OCI-LY7 (cell line): ENCODE measurements at regions not wholly inside any gene's neighbourhood (a gene's known extent, or its start where the extent isn't known, plus 50 kb on each side); places are given as distances from the start of the nearest gene placed in this dataset.

Experiments used
- BruUV-seq: library from RNA; stranded (reverse); fragments of 400-500 nt; replicated peaks from 2 replicates; lab custom pipeline; 2021; lab: Mats Ljungman, UMichigan
- CTCF ChIA-PET: fragments of 300-600 bp; sonication (Branson Sonifier 250); formaldehyde crosslinking; loops from one replicate; lab custom pipeline; 2022; ENCODE audit warnings: antibody characterized with exemption; ENCODE audit not compliant: unreplicated experiment; lab: Charles Lee
- POLR2A ChIA-PET: fragments of 300-600 bp; sonication (Branson Sonifier 250); formaldehyde crosslinking; loops from one replicate; lab custom pipeline; 2022; ENCODE audit warnings: antibody characterized with exemption; lab: Charles Lee
- DNase-seq: peaks from one replicate; pipeline ENCODE4 v3.0.0-alpha.2; 2015; ENCODE audit warnings: low spot score
- H2AFZ ChIP-seq: fragments of 200-600 bp; sonication (generic), shearing (Covaris generic); 2 replicates; pipeline ENCODE4 v1.6.1; 2014; ENCODE audit warnings: mild to moderate bottlenecking, antibody characterized with exemption, low read length, moderate library complexity
- H3K27ac ChIP-seq: fragments of 200-600 bp; sonication (generic); 2 replicates; pipeline ENCODE4 v1.5.1; 2014; ENCODE audit warnings: mixed run types, low read depth, mild to moderate bottlenecking, moderate library complexity, low read length, inconsistent platforms; ENCODE audit not compliant: poor library complexity, severe bottlenecking
- H3K36me3 ChIP-seq: fragments of 200-600 bp; sonication (generic); 2 replicates; pipeline ENCODE4 v1.6.1; 2014; ENCODE audit warnings: mild to moderate bottlenecking, antibody characterized with exemption, low read length, moderate library complexity, mixed read lengths; ENCODE audit not compliant: insufficient read depth
- H3K4me1 ChIP-seq: fragments of 200-600 bp; sonication (generic); 2 replicates; pipeline ENCODE4 v1.5.1; 2014; ENCODE audit warnings: mild to moderate bottlenecking, low read length; ENCODE audit not compliant: insufficient read depth, poor library complexity, severe bottlenecking
- H3K4me2 ChIP-seq: fragments of 200-600 bp; sonication (generic); 2 replicates; pipeline ENCODE4 v1.6.1; 2014; ENCODE audit warnings: mild to moderate bottlenecking, low read length
- H3K4me3 ChIP-seq: fragments of 200-600 bp; sonication (generic); 2 replicates; pipeline ENCODE4 v1.5.1; 2014; ENCODE audit warnings: mild to moderate bottlenecking, low read depth, low read length; ENCODE audit not compliant: poor library complexity, severe bottlenecking
- H3K79me2 ChIP-seq: fragments of 200-600 bp; sonication (generic); 2 replicates; pipeline ENCODE4 v1.6.1; 2016; ENCODE audit warnings: low read depth, mild to moderate bottlenecking, low read length, moderate library complexity, mixed read lengths; ENCODE audit not compliant: insufficient read depth
- H3K9me2 ChIP-seq: fragments of 200-600 bp; sonication (generic); 2 replicates; pipeline ENCODE4 v1.6.1; 2016; ENCODE audit warnings: mild to moderate bottlenecking, low read length, mixed read lengths; ENCODE audit not compliant: insufficient read depth
- H3K9me3 ChIP-seq: fragments of 200-600 bp; sonication (generic); 2 replicates; pipeline ENCODE4 v1.6.1; 2014; ENCODE audit warnings: mild to moderate bottlenecking, mixed run types, low read length, mixed read lengths
- H4K20me1 ChIP-seq: fragments of 200-600 bp; sonication (generic); 2 replicates; pipeline ENCODE4 v1.6.1; 2014; ENCODE audit warnings: mild to moderate bottlenecking, antibody characterized with exemption, low read length, moderate library complexity, mixed read lengths; ENCODE audit not compliant: insufficient read depth
- CTCF ChIP-seq: fragments of 200-600 bp; sonication (generic); conservative IDR thresholded peaks from 2 replicates; pipeline ENCODE4 v1.5.1; 2014; ENCODE audit warnings: mild to moderate bottlenecking, antibody characterized with exemption, low read length, moderate library complexity, mixed read lengths
- EZH2phosphoT487 ChIP-seq: fragments of 200-600 bp; sonication (generic); IDR thresholded peaks from 2 replicates; pipeline ENCODE4 v1.6.1; 2018; ENCODE audit warnings: low read depth, borderline replicate concordance, mild to moderate bottlenecking, mixed run types, antibody characterized with exemption, low read length, moderate library complexity, mixed read lengths
- intact Hi-C: fragments of 100-400 bp; cut with micrococcal nuclease; formaldehyde crosslinking; loops from one replicate; pipeline ENCODE4 v1.10.0; 2022; ENCODE audit not compliant: unreplicated experiment

GRCh38 chr7:157482517-157483087 is 145.8 kb downstream of the DNAJB6 start:
- H3K9me2 ChIP-seq: no peaks in the 10 kb centered on the region
- intact Hi-C loops: no loop called here
- ChIA-PET CTCF (no interaction called here), POLR2A (no interaction called here)
- TF ChIP-seq EZH2phosphoT487 (no peak), CTCF (no peak)
- no peak overlapping the region for H3K4me3 ChIP-seq
- no peak overlapping the region for H3K4me2 ChIP-seq
- H2AFZ ChIP-seq: no peak overlapping the region
- H3K27ac ChIP-seq: no peak overlapping the region
- no peak for DNase-seq
- H3K79me2 ChIP-seq: no peaks in the 10 kb centered on the region
- BruUV-seq: no TSS peak
- H3K9me3 ChIP-seq: peaks cover 4% of the 10 kb centered on the region
- no peaks in the 10 kb centered on the region for H3K4me1 ChIP-seq
- no peaks in the 10 kb centered on the region; the same call in 1 of the 2 replicates for H4K20me1 ChIP-seq
- H3K36me3 ChIP-seq: no peaks in the 10 kb centered on the region

- Histone ChIP-seq H2AFZ (no peak overlapping the region), H3K4me1 (no peaks in the 10 kb centered on the region), H3K9me3 (peaks cover 4% of the 10 kb centered on the region), H3K9me2 (no peaks in the 10 kb centered on the region), H3K36me3 (no peaks in the 10 kb centered on the region), H4K20me1 (no peaks in the 10 kb centered on the region; the same call in 1 of the 2 replicates), H3K27ac (no peak overlapping the region), H3K4me2 (no peak overlapping the region), H3K79me2 (no peaks in the 10 kb centered on the region), H3K4me3 (no peak overlapping the region)
- DNase-seq: no peak
- no TSS peak for BruUV-seq
- TF ChIP-seq CTCF (no peak), EZH2phosphoT487 (no peak)
- CTCF ChIA-PET: no interaction called here
- POLR2A ChIA-PET: no interaction called here
- intact Hi-C loops: no loop called here
These were observed 146.7 kb downstream of the DNAJB6 start for GRCh38 chr7:157483515-157483914.

GRCh38 chr7:157483971-157484410 is 147.2 kb downstream of the DNAJB6 start:
- no peak for TF ChIP-seq EZH2phosphoT487
- TF ChIP-seq CTCF: no peak
- POLR2A ChIA-PET: no interaction called here
- DNase-seq: no peak
- no peaks in the 10 kb centered on the region for H3K9me2 ChIP-seq
- peaks cover 4% of the 10 kb centered on the region for H3K9me3 ChIP-seq
- no peaks in the 10 kb centered on the region for H3K36me3 ChIP-seq
- no peaks in the 10 kb centered on the region; the same call in 1 of the 2 replicates for H4K20me1 ChIP-seq
- no peaks in the 10 kb centered on the region for H3K79me2 ChIP-seq
- H3K4me1 ChIP-seq: no peaks in the 10 kb centered on the region
- BruUV-seq: no TSS peak
- intact Hi-C loops: no loop called here
- no peak overlapping the region for H3K4me2 ChIP-seq
- CTCF ChIA-PET: no interaction called here
- H3K27ac ChIP-seq: no peak overlapping the region
- H3K4me3 ChIP-seq: no peak overlapping the region
- no peak overlapping the region for H2AFZ ChIP-seq
